CD4-positive, alpha-beta T cell treated with Interleukin-1 beta for 1 hour (primary cell): ENCODE measurements at regions not wholly inside any gene's neighbourhood (a gene's known extent, or its start where the extent isn't known, plus 50 kb on each side); places are given as distances from the start of the nearest gene placed in this dataset.

ENCODE experiments used
- DNase-seq, 2 donors: peaks; one replicate each; pipeline ENCODE4 v3.0.0-alpha.2; 2020 to 2022

GRCh38 chr5:139733698-139734538 is 61.7 kb upstream of the PSD2 start:
- no peak for DNase-seq

- DNase-seq, result no peak
Observed at GRCh38 chr5:139734539-139734916, 61.1 kb upstream of the PSD2 start.

GRCh38 chr5:139738193-139739149 is 57.1 kb upstream of the PSD2 start:
- no peak for DNase-seq

GRCh38 chr5:139739150-139739974 is 56.2 kb upstream of the PSD2 start:
- no peak for DNase-seq

DNA sequence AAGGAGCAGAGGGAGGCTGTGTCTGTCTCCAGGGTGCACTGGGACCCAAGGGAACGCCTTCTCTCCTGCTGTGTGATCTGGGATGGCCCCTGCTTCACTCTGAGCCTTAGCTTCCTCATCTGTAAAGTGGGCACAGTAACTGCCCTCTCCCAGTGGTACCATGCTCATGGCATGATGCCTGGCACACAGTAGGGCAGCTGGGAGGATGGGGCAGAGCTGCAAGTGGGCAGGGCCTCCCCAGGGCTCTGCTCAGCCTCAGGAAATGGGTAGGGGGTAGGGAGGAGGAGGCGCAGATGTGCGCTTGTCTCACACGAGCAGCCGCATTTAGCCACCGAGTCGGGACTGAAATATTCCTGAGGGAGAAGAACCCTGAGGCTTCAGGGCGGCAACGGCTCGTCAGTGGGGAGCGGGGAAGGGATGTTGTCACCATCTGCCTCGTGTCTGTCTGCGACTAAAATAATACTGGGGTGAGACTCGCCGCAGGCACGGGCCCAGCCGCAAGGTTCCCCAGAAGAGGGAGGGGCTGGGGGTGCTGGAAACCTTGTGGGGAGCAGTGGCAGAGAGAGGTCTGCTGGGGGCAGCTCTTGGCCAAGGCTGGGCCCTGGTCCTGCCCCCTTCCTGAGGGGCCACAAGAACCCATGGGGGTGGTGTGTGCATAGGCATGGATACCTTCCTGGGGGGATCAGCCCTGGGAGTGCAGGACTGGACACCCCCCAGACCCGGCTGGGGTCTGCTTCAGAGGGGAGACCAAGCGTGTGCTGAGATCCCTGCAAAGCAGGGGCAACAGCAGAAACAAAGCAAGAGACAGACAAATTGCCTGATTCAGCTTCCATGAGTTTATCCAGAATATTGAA is 55.2 kb upstream of the PSD2 start:
- DNase-seq, result no peak

- DNase-seq, result no peak
Observed at GRCh38 chr5:139740992-139741672, 54.5 kb upstream of the PSD2 start.

DNA sequence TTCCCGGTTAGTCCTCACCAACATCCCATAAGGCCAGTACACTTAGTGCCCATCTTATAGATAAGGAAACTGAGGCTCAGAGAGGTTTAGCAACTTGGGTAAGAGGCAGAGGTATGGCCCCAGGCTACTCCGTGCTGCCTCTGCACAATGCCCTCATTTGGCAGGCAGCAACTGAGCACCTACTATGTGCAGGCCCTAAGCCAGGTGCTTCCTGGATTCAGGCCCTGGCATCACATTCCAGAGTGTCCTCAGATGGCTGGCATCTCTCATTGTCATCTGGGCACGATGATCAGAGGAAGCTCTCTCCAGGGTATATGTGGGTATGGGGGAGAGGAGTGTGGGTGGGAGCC is 53.8 kb upstream of the PSD2 start:
- no peak for DNase-seq

- DNase-seq, result no peak
Observed at GRCh38 chr5:139742173-139742903, 53.3 kb upstream of the PSD2 start.

GRCh38 chr5:139743001-139743771 is 52.4 kb upstream of the PSD2 start:
- no peak for DNase-seq

GRCh38 chr5:139743804-139744203 is 51.8 kb upstream of the PSD2 start:
- DNase-seq, result no peak

GRCh38 chr5:139744471-139745131 is 51.0 kb upstream of the PSD2 start:
- DNase-seq, result no peak

GRCh38 chr5:139745132-139745799 is 50.3 kb upstream of the PSD2 start:
- peak in 1 of 2 donors; percentile 10 for DNase-seq

DNA sequence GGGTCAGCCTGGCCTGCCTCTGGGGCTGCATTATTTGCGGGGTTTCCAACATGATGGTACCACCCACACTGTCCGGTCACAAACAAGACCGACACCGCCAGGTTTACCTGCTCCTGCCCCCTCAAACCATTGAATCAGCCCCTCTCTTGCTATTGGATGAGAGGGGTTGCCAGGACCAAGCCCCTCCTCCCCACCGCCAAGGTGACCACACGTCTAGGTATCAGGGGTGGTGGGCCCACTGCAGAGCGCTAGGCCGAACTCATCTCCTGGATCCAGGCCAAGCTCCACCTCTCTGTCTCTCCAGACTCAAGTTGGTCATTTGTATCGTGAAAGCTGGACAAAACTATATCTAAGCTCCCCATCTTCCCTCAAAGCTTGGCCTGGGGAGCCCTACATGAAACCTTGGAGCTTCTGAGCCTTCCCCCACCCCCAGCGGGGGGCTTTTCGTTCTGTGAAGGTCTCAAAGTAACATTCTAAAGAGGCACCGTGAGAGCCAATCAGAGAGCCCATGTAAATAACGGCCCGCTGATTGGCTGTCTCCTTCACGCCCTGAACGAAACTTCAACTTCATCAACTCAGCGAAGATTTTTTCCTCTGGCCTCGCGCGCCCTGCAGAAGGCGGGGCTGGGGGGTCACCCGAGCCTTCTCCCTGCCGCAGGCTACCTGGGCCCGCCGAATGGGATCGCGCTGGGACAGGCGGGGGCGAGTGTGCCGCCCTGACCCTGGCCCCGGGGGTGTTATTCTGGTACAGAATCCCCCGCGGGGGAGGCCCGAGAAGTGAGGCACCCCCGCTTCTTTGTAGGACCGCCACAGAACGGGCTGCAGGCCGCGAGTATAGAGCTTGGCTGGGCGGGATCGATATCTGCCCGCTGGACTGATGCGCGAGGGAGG is 49.6 kb upstream of the PSD2 start:
- DNase-seq, result peak; percentile 60 to 68
